ENCODE measurements at regions not wholly inside any gene's neighbourhood (a gene's known extent, or its start where the extent isn't known, plus 50 kb on each side); places are given as distances from the start of the nearest gene placed in this dataset.

- Histone ChIP-seq H3K9me1 (ENCODE audit: insufficient read depth, low read length) (no peaks in the 10 kb centered on the region), H3K23ac (ENCODE audit: low read depth, low read length) (no peak overlapping the region), H3K27ac (ENCODE audit: insufficient read depth, low read length) (no peak overlapping the region), H3K9me3 (ENCODE audit: control insufficient read depth, insufficient read depth, low read length) (0 out of 2 replicates have a peak, but pooled peaks cover 3% of the 10 kb centered on the region), H2AFZ (replicated peaks; ENCODE audit: low read length, poor library complexity) (no peak overlapping the region), H4K91ac (ENCODE audit: insufficient read depth, low read depth, low read length) (no peak overlapping the region), H4K5ac (ENCODE audit: low read depth, low read length) (no peak overlapping the region), H3K4me2 (ENCODE audit: low read depth, low read length) (no peak overlapping the region), H3K4me1 (ENCODE audit: control insufficient read depth, insufficient read depth, low read length) (no peaks in the 10 kb centered on the region), H3K14ac (replicated peaks; ENCODE audit: low read depth, low read length) (no peak overlapping the region), H2BK120ac (ENCODE audit: low read depth, low read length) (no peak overlapping the region), H2BK20ac (ENCODE audit: low read depth, low read length) (no peak overlapping the region), H3K18ac (ENCODE audit: low read depth, low read length) (no peak overlapping the region), H3K36me3 (ENCODE audit: control insufficient read depth, insufficient read depth, low read length) (no peaks in the 10 kb centered on the region), H2BK15ac (ENCODE audit: low read depth, low read length) (no peak overlapping the region), H3K9ac (ENCODE audit: low read depth, low read length) (no peak overlapping the region), H4K8ac (ENCODE audit: low read depth in 2 of 2, low read length in 2 of 2) (no peak overlapping the region), H4K20me1 (ENCODE audit: insufficient read depth, low read length) (no peaks in the 10 kb centered on the region), H3K56ac (ENCODE audit: extremely low read depth, insufficient read depth, low read length) (no peak overlapping the region), H3K4me3 (ENCODE audit: insufficient read depth, low read depth, low read length) (no peak overlapping the region), H3K79me1 (ENCODE audit: low read depth in 1 of 2, low read length in 2 of 2) (no peaks in the 10 kb centered on the region), H3K27me3 (ENCODE audit: control insufficient read depth, insufficient read depth, low read length) (no peaks in the 10 kb centered on the region), H3K4ac (ENCODE audit: low read depth, low read length) (no peak overlapping the region), H2AK9ac (replicated peaks; ENCODE audit: low read depth, low read length, poor library complexity) (no peak overlapping the region), H2AK5ac (ENCODE audit: low read depth, low read length) (no peak overlapping the region), H2BK5ac (ENCODE audit: low read depth, low read length, poor library complexity, severe bottlenecking) (no peak overlapping the region)
- CTCF ChIA-PET = no interaction called here
- POLR2A ChIA-PET (ENCODE audit: unreplicated experiment) = no interaction called here
- intact Hi-C loops (cut with micrococcal nuclease) = no loop called here
- TF ChIP-seq NFE2L2 (IDR thresholded peaks at IDR 0.05; ENCODE audit: low read depth, low read length) = no peak
- TF ChIP-seq BHLHE40 (IDR thresholded peaks at IDR 0.05; ENCODE audit: low read depth, low read length) = no peak
- TF ChIP-seq CTCF (conservative IDR thresholded peaks at IDR 0.05; ENCODE audit: low read depth, low read length) = no peak
- no peak for TF ChIP-seq CEBPB (IDR thresholded peaks at IDR 0.05; ENCODE audit: low read depth, low read length)
- no peak for TF ChIP-seq RFX5 (IDR thresholded peaks at IDR 0.05; ENCODE audit: low read depth, low read length)
- DNase-seq (no peak), ATAC-seq (ENCODE audit: low read depth) (no peak)
- BruUV-seq (replicated peaks) = no TSS peak
- in situ Hi-C loops (cut with MboI; ENCODE audit: low sequenced_read_pairs) = no loop called here
- dilution Hi-C loops (cut with HindIII; ENCODE audit: low sequenced_read_pairs, unreplicated experiment) = no loop called here
Measured at GRCh38 chr3:137282871-137283270, 325.1 kb downstream of the IL20RB start.
